Endodermal cell (in vitro differentiated cells): ENCODE measurements at regions not wholly inside any gene's neighbourhood (a gene's known extent, or its start where the extent isn't known, plus 50 kb on each side); places are given as distances from the start of the nearest gene placed in this dataset.

ENCODE experiments used
- DNase-seq: peaks from one replicate; pipeline ENCODE4 v3.0.0-alpha.2; 2017
- H3K27ac ChIP-seq: 2 replicates; pipeline ENCODE4 v1.5.1; 2013; ENCODE audit warnings: mild to moderate bottlenecking, low read depth, low read length, moderate library complexity
- H3K27me3 ChIP-seq: 2 replicates; pipeline ENCODE4 v1.6.1; 2013; ENCODE audit warnings: mild to moderate bottlenecking, low read length, moderate library complexity; ENCODE audit not compliant: insufficient read depth, control insufficient read depth, poor library complexity, severe bottlenecking
- H3K36me3 ChIP-seq: 2 replicates; pipeline ENCODE4 v1.7.0; 2013; ENCODE audit warnings: mild to moderate bottlenecking, low read length, moderate library complexity; ENCODE audit not compliant: control insufficient read depth, insufficient read depth
- H3K4me1 ChIP-seq: one replicate; pipeline ENCODE4 v1.7.0; 2013; ENCODE audit warnings: low read length; ENCODE audit not compliant: control insufficient read depth, insufficient read depth
- H3K4me3 ChIP-seq: 2 replicates; pipeline ENCODE4 v1.5.1; 2013; ENCODE audit warnings: mild to moderate bottlenecking, low read length, moderate library complexity
- H3K9ac ChIP-seq: 2 replicates; pipeline ENCODE4 v1.6.1; 2013; ENCODE audit warnings: mild to moderate bottlenecking, low read length, moderate library complexity; ENCODE audit not compliant: poor library complexity, severe bottlenecking; ENCODE audit errors: extremely low read depth
- H3K9me3 ChIP-seq: 2 replicates; pipeline ENCODE4 v1.6.1; 2013; ENCODE audit warnings: mild to moderate bottlenecking, low read length, moderate library complexity; ENCODE audit not compliant: control insufficient read depth
- H3K27ac Mint-ChIP-seq: 2 replicates; pipeline ENCODE4 v1.8.0; 2020; ENCODE audit warnings: mixed read lengths
- H3K27me3 Mint-ChIP-seq: 2 replicates; pipeline ENCODE4 v1.8.0; 2021; ENCODE audit warnings: mild to moderate bottlenecking, mixed read lengths; ENCODE audit not compliant: insufficient read depth
- H3K36me3 Mint-ChIP-seq: 2 replicates; pipeline ENCODE4 v1.8.0; 2020; ENCODE audit warnings: low read depth, mixed read lengths
- H3K4me1 Mint-ChIP-seq: 2 replicates; pipeline ENCODE4 v1.8.0; 2020; ENCODE audit warnings: mixed read lengths
- H3K4me3 Mint-ChIP-seq: 2 replicates; pipeline ENCODE4 v1.8.0; 2020; ENCODE audit warnings: mild to moderate bottlenecking, moderate library complexity, mixed read lengths
- H3K9me3 Mint-ChIP-seq: 2 replicates; pipeline ENCODE4 v1.8.0; 2020; ENCODE audit warnings: mild to moderate bottlenecking, mixed read lengths
- CTCF ChIP-seq: fragments of 200-600 bp; sonication (generic); conservative IDR thresholded peaks from 2 replicates; pipeline ENCODE4 v1.5.0; 2021; ENCODE audit warnings: antibody characterized with exemption, mild to moderate bottlenecking
- WGBS, 2 experiments: methylation state at CpG; one replicate each; pipeline versions ENCODE4 v1.1.5 to v1.1.7; 2013; ENCODE audit warnings: missing lambda C conversion rate in 2 of 2, mixed read lengths in 1 of 2; ENCODE audit not compliant: insufficient coverage in 1 of 2, insufficient read length in 1 of 2; 5-methylcytosine and 5-hydroxymethylcytosine counted together

GRCh38 chr5:123786411-123786810, 274.4 kb downstream of the CSNK1G3 start:
- Histone ChIP-seq H3K4me3 (no peak overlapping the region), H3K9ac (no peak overlapping the region), H3K27me3 (no peaks in the 10 kb centered on the region), H3K36me3 (no peaks in the 10 kb centered on the region), H3K9me3 (peaks cover 30% of the 10 kb centered on the region), H3K27ac (no peak overlapping the region), H3K4me1 (no peaks in the 10 kb centered on the region)
- Mint-ChIP-seq H3K9me3 (peaks cover 26% of the 10 kb centered on the region), H3K27ac (no peak overlapping the region), H3K4me1 (peaks cover 5% of the 10 kb centered on the region), H3K36me3 (peaks cover 5% of the 10 kb centered on the region), H3K4me3 (no peak overlapping the region), H3K27me3 (no peaks in the 10 kb centered on the region)
- 84 to 92% methylated on average over 2 to 5 of the region's 5 CpGs for WGBS, 2 experiments
- TF ChIP-seq CTCF, result no peak
- DNase-seq, result no peak

- TF ChIP-seq CTCF, result no peak
- Mint-ChIP-seq H3K4me1 (peaks cover 5% of the 10 kb centered on the region), H3K27me3 (no peaks in the 10 kb centered on the region), H3K36me3 (peaks cover 5% of the 10 kb centered on the region), H3K27ac (no peak overlapping the region), H3K9me3 (peaks cover 26% of the 10 kb centered on the region), H3K4me3 (no peak overlapping the region)
- H3K9ac ChIP-seq, result no peak overlapping the region
- 77 to 89% methylated on average over 3 to 5 of the region's 5 CpGs for WGBS, 2 experiments
- peaks cover 22% of the 10 kb centered on the region for H3K9me3 ChIP-seq
- H3K4me3 ChIP-seq, result no peak overlapping the region
- no peaks in the 10 kb centered on the region for H3K4me1 ChIP-seq
- no peak for DNase-seq
- no peaks in the 10 kb centered on the region for H3K27me3 ChIP-seq
- H3K36me3 ChIP-seq, result no peaks in the 10 kb centered on the region
- H3K27ac ChIP-seq, result peak overlapping the region; percentile 41
Observed at GRCh38 chr5:123785162-123786071, 273.4 kb downstream of the CSNK1G3 start.

GRCh38 chr5:123783421-123783820, 271.4 kb downstream of the CSNK1G3 start:
- no peak overlapping the region for H3K4me3 ChIP-seq
- WGBS, 2 experiments, result 79 to 100% methylated on average over 1 of the region's 1 CpG
- Mint-ChIP-seq H3K4me1 (peaks cover 5% of the 10 kb centered on the region), H3K4me3 (no peak overlapping the region), H3K27me3 (no peaks in the 10 kb centered on the region), H3K27ac (no peak overlapping the region), H3K9me3 (peaks cover 6% of the 10 kb centered on the region), H3K36me3 (no peaks in the 10 kb centered on the region)
- H3K9ac ChIP-seq, result no peak overlapping the region
- no peaks in the 10 kb centered on the region for H3K4me1 ChIP-seq
- no peaks in the 10 kb centered on the region for H3K27me3 ChIP-seq
- no peaks in the 10 kb centered on the region for H3K36me3 ChIP-seq
- no peak for TF ChIP-seq CTCF
- H3K9me3 ChIP-seq, result peaks cover 2% of the 10 kb centered on the region
- H3K27ac ChIP-seq, result no peak overlapping the region
- no peak for DNase-seq
